NCI-H1694 treated with DMSO at 0.1 percent for 48 hours (cell line): ENCODE measurements at regions not wholly inside any gene's neighbourhood (a gene's known extent, or its start where the extent isn't known, plus 50 kb on each side); places are given as distances from the start of the nearest gene placed in this dataset.
A peak's percentile ranks its signal among the peaks of the same experiment; 100 is the strongest.
"Not testable (repeated sequence)": the region's sequence is repeated elsewhere in the genome, so short reads cannot be mapped to it uniquely, and the experiment has no call there.

Source experiments
- DNase-seq: peaks from one replicate; lab custom pipeline; 2025; lab: John Stamatoyannopoulos, UW

GRCh38 chr2:8310557-8311455, 371.1 kb upstream of the ID2 start:
- no peak for DNase-seq

- DNase-seq: no peak
Measured at GRCh38 chr2:8312221-8312620, 369.6 kb upstream of the ID2 start.

GRCh38 chr2:8312861-8313830, 368.7 kb upstream of the ID2 start:
- no peak for DNase-seq

GRCh38 chr2:8314063-8314462, 367.8 kb upstream of the ID2 start:
- no peak for DNase-seq

- no peak for DNase-seq
Measured at GRCh38 chr2:8315531-8316165, 366.2 kb upstream of the ID2 start.

GRCh38 chr2:8316356-8316755, 365.5 kb upstream of the ID2 start:
- DNase-seq: no peak

GRCh38 chr2:8317418-8317817, 364.4 kb upstream of the ID2 start:
- no peak for DNase-seq

- no peak for DNase-seq
Measured at GRCh38 chr2:8319219-8319618, 362.6 kb upstream of the ID2 start.

- DNase-seq: no peak
Measured at GRCh38 chr2:8320311-8321066, 361.4 kb upstream of the ID2 start.

- DNase-seq: no peak
Measured at GRCh38 chr2:8322634-8323033, 359.2 kb upstream of the ID2 start.

GRCh38 chr2:8324164-8324856, 357.5 kb upstream of the ID2 start:
- DNase-seq: peak; percentile 40

- DNase-seq: no peak
Measured at GRCh38 chr2:8324901-8325300, 357.0 kb upstream of the ID2 start.

- DNase-seq: no peak
Measured at GRCh38 chr2:8327371-8328100, 354.3 kb upstream of the ID2 start.

GRCh38 chr2:8328217-8328616, 353.6 kb upstream of the ID2 start:
- DNase-seq: no peak

GRCh38 chr2:8329660-8330622, 351.9 kb upstream of the ID2 start:
- no peak for DNase-seq

GRCh38 chr2:8331068-8331467, 350.8 kb upstream of the ID2 start:
- no peak for DNase-seq

- DNase-seq: no peak
Measured at GRCh38 chr2:8332646-8333045, 349.2 kb upstream of the ID2 start.

- no peak for DNase-seq
Measured at GRCh38 chr2:8333177-8333831, 348.6 kb upstream of the ID2 start.

GRCh38 chr2:8333832-8334187, 348.0 kb upstream of the ID2 start:
- DNase-seq: not testable (repeated sequence)
